NB4 (cell line): ENCODE measurements at regions not wholly inside any gene's neighbourhood (a gene's known extent, or its start where the extent isn't known, plus 50 kb on each side); places are given as distances from the start of the nearest gene placed in this dataset.

Experiments used
- CTCF ChIP-seq: IDR thresholded peaks from one replicate; pipeline ENCODE4 v1.5.1; 2012; ENCODE audit warnings: low read depth, low read length
- POLR2A ChIP-seq: IDR thresholded peaks from 2 replicates; pipeline ENCODE4 v1.6.1; 2011; ENCODE audit warnings: mild to moderate bottlenecking; ENCODE audit not compliant: insufficient read length; ENCODE audit errors: extremely low read depth

DNA sequence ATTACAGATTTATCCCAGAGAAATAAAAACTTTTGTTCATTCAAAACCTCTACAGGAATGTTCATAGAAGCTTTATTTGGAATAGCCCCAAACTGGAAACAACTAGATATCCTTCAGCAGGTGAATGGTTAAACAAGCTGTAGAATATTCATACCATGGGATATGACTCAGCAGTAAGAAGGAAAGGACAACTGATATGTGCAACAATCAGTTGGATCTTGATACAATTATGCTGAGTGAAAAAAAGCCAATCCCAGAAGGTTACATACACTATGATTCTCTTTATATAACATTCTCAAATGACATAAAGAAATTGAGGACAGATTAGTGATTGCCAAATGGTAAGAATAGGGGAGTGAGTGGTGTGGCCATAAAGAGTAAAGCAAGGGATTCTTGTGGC, 376.7 kb downstream of the S1PR1 start:
- TF ChIP-seq POLR2A (no peak), CTCF (no peak)
